HL-60 (cell line): ENCODE measurements at regions not wholly inside any gene's neighbourhood (a gene's known extent, or its start where the extent isn't known, plus 50 kb on each side); places are given as distances from the start of the nearest gene placed in this dataset.

ENCODE experiments used
- DNase-seq, 2 experiments: peaks; one replicate each; pipeline ENCODE4 v3.0.0-alpha.2; 2010 to 2020; ENCODE audit warnings: low read depth in 1 of 2, low spot score in 1 of 2
- H3K27ac ChIP-seq: fragments of 250-450 bp; sonication (Bioruptor Pico); replicated peaks from 2 replicates; pipeline ENCODE4 v1.5.1; 2020; ENCODE audit warnings: mild to moderate bottlenecking, moderate library complexity
- H3K27me3 ChIP-seq: fragments of 250-450 bp; sonication (Bioruptor Pico); 2 replicates; pipeline ENCODE4 v1.5.1; 2021; ENCODE audit warnings: mild to moderate bottlenecking, moderate library complexity; ENCODE audit not compliant: insufficient read depth, poor library complexity, severe bottlenecking
- H3K4me3 ChIP-seq: replicated peaks from 2 replicates; pipeline ENCODE4 v1.5.1; 2011; ENCODE audit warnings: mild to moderate bottlenecking, control low read depth, low read length; ENCODE audit not compliant: insufficient read depth
- CTCF ChIP-seq: IDR thresholded peaks from one replicate; pipeline ENCODE4 v1.5.1; 2011; ENCODE audit warnings: low read length, control low read depth, inconsistent platforms; ENCODE audit not compliant: insufficient read depth
- GABPA ChIP-seq: IDR thresholded peaks from 2 replicates; pipeline ENCODE4 v1.6.1; 2012; ENCODE audit warnings: low read depth
- POLR2AphosphoS5 ChIP-seq: IDR thresholded peaks from 2 replicates; pipeline ENCODE4 v1.6.1; 2012; ENCODE audit warnings: low read depth
- REST ChIP-seq: IDR thresholded peaks from 2 replicates; pipeline ENCODE4 v1.6.1; 2012; ENCODE audit warnings: low read depth; ENCODE audit not compliant: insufficient replicate concordance
- SPI1 ChIP-seq: IDR thresholded peaks from 2 replicates; pipeline ENCODE4 v1.6.1; 2012; ENCODE audit warnings: low read depth, mild to moderate bottlenecking, borderline replicate concordance

GRCh38 chr10:7094781-7095180 lies 316.1 kb downstream of the SFMBT2 start:
- Histone ChIP-seq H3K27ac (no peak overlapping the region), H3K27me3 (no peaks in the 10 kb centered on the region), H3K4me3 (no peak overlapping the region)
- DNase-seq = no peak
- TF ChIP-seq SPI1 = no peak
- TF ChIP-seq CTCF = no peak
- no peak for TF ChIP-seq REST
- no peak for TF ChIP-seq GABPA
- no peak for TF ChIP-seq POLR2AphosphoS5

- TF ChIP-seq REST (no peak), CTCF (no peak), GABPA (no peak), SPI1 (no peak), POLR2AphosphoS5 (no peak)
- H3K27me3 ChIP-seq = no peaks in the 10 kb centered on the region
- H3K27ac ChIP-seq = no peak overlapping the region
- no peak overlapping the region for H3K4me3 ChIP-seq
- DNase-seq = no peak
Observed at GRCh38 chr10:7093368-7093767, 317.5 kb downstream of the SFMBT2 start.

GRCh38 chr10:7092603-7093002 lies 318.2 kb downstream of the SFMBT2 start:
- DNase-seq = no peak
- Histone ChIP-seq H3K4me3 (no peak overlapping the region), H3K27me3 (no peaks in the 10 kb centered on the region), H3K27ac (no peak overlapping the region)
- TF ChIP-seq GABPA = no peak
- TF ChIP-seq CTCF = no peak
- no peak for TF ChIP-seq POLR2AphosphoS5
- TF ChIP-seq SPI1 = no peak

GRCh38 chr10:7090529-7090928 lies 320.3 kb downstream of the SFMBT2 start:
- Histone ChIP-seq H3K4me3 (no peak overlapping the region), H3K27ac (no peak overlapping the region), H3K27me3 (no peaks in the 10 kb centered on the region)
- no peak for DNase-seq
- TF ChIP-seq REST (no peak), CTCF (no peak), SPI1 (no peak), GABPA (no peak), POLR2AphosphoS5 (no peak)
